GM18517 (cell line): ENCODE measurements at regions not wholly inside any gene's neighbourhood (a gene's known extent, or its start where the extent isn't known, plus 50 kb on each side); places are given as distances from the start of the nearest gene placed in this dataset.
"Not testable (repeated sequence)": the region's sequence is repeated elsewhere in the genome, so short reads cannot be mapped to it uniquely, and the experiment has no call there.

Experiments used
- ATAC-seq: cut with Tn5 transposase; IDR thresholded peaks from one replicate; pipeline ENCODE4 v1.9.1; 2021; ENCODE audit warnings: mild to moderate bottlenecking, moderate library complexity; ENCODE audit not compliant: unreplicated experiment

- no peak for ATAC-seq
Observed at GRCh38 chr21:15301014-15301413, 236.2 kb upstream of the NRIP1 start.

- ATAC-seq: no peak
Observed at GRCh38 chr21:15301736-15302135, 236.9 kb upstream of the NRIP1 start.

GRCh38 chr21:15306271-15306670 lies 241.5 kb upstream of the NRIP1 start:
- no peak for ATAC-seq

- ATAC-seq: no peak
Observed at GRCh38 chr21:15308333-15308732, 243.5 kb upstream of the NRIP1 start.

GRCh38 chr21:15309022-15309590 lies 244.3 kb upstream of the NRIP1 start:
- ATAC-seq: no peak

- no peak for ATAC-seq
Observed at GRCh38 chr21:15309721-15310120, 244.9 kb upstream of the NRIP1 start.

- no peak for ATAC-seq
Observed at GRCh38 chr21:15311510-15311909, 246.7 kb upstream of the NRIP1 start.

- ATAC-seq: not testable (repeated sequence)
Observed at GRCh38 chr21:15317034-15317433, 252.2 kb upstream of the NRIP1 start.

GRCh38 chr21:15319727-15320126 lies 254.9 kb upstream of the NRIP1 start:
- no peak for ATAC-seq

- no peak for ATAC-seq
Observed at GRCh38 chr21:15324542-15324941, 259.7 kb upstream of the NRIP1 start.

GRCh38 chr21:15326032-15326867 lies 261.4 kb upstream of the NRIP1 start:
- ATAC-seq: no peak

GRCh38 chr21:15327637-15328265 lies 263.0 kb upstream of the NRIP1 start:
- ATAC-seq: no peak

- ATAC-seq: no peak
Observed at GRCh38 chr21:15329191-15329590, 264.4 kb upstream of the NRIP1 start.

- no peak for ATAC-seq
Observed at GRCh38 chr21:15330872-15331271, 266.1 kb upstream of the NRIP1 start.

GRCh38 chr21:15332572-15332971 lies 267.8 kb upstream of the NRIP1 start:
- no peak for ATAC-seq

GRCh38 chr21:15333136-15333710 lies 268.4 kb upstream of the NRIP1 start:
- ATAC-seq: no peak

- ATAC-seq: no peak
Observed at GRCh38 chr21:15333951-15334350, 269.2 kb upstream of the NRIP1 start.

GRCh38 chr21:15343066-15343465 lies 278.3 kb upstream of the NRIP1 start:
- ATAC-seq: no peak

GRCh38 chr21:15352009-15352408 lies 287.2 kb upstream of the NRIP1 start:
- no peak for ATAC-seq

- ATAC-seq: no peak
Observed at GRCh38 chr21:15353546-15353945, 288.7 kb upstream of the NRIP1 start.

- no peak for ATAC-seq
Observed at GRCh38 chr21:15354516-15354915, 289.7 kb upstream of the NRIP1 start.

GRCh38 chr21:15355066-15355465 lies 290.3 kb upstream of the NRIP1 start:
- no peak for ATAC-seq
